ENCODE measurements at regions not wholly inside any gene's neighbourhood (a gene's known extent, or its start where the extent isn't known, plus 50 kb on each side); places are given as distances from the start of the nearest gene placed in this dataset.

DNA sequence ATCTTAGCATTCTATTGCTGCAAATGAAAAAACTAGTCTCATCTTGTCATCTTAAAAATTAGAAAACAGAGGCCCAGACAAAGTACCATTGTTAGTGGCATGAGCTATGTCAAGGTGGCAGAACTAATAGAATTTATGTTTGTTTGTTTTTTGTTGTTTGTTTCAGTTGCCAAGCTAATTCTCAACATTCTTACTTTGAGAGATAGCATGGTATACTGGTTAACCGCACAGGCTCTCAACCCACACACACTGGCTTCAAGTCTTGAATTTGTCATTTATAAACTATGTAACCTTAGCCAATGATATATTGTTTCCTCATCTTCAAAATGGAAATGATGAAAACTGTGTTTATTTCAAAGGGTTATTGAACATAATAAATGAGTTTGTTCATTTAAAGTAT is 367.6 kb upstream of the PLSCR5 start:
- ATAC-seq (ENCODE audit: poor library complexity) (no peak), DNase-seq (no peak)
- intact Hi-C loops (cut with DNase I), result no loop called here

DNA sequence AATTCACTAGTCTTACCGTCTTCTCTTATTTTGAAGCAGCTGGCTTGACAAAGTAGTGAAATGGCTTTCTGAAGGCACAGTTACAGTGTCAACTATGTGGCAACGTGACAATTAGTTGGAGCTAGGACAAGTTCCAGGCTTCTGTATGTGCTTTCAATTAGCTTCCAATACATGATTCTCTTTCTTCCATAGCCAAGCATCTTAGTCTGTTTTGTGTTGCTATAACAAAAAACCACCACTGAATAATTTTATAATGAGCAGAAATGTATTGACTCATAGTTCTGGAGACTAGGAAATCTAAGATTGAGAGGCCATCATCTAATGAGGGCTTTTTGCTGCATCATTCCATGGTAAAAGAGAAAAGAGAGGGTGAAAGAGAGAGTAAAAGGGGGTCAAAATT is 365.1 kb upstream of the PLSCR5 start:
- intact Hi-C loops (cut with DNase I), result no loop called here
- DNase-seq (no peak), ATAC-seq (ENCODE audit: poor library complexity) (no peak)

DNA sequence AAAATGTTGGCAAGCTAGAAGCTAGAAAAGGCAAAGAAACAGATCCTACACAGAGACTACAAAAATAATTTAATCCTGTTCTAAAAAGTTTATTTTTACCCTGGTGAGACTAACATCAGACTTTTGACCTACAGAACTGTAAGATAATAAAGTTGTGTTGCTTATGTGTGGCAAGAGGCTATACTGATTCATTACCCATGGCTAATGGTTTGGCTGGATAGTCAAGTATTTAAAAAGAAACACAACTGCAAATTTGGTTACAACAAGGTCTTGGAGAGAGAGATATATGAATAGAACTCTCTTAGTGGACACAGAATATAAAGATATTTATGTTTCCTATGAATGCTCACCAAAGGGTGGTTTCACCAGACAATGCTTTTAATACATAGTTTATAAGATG is 364.2 kb upstream of the PLSCR5 start:
- no peak for ATAC-seq (ENCODE audit: poor library complexity)
- intact Hi-C loops (cut with DNase I), result no loop called here
- DNase-seq, result no peak

- DNase-seq (no peak), ATAC-seq (ENCODE audit: poor library complexity) (no peak)
- intact Hi-C loops (cut with DNase I), result no loop called here
Measured at GRCh38 chr3:146968204-146968651, 363.1 kb upstream of the PLSCR5 start.

DNA sequence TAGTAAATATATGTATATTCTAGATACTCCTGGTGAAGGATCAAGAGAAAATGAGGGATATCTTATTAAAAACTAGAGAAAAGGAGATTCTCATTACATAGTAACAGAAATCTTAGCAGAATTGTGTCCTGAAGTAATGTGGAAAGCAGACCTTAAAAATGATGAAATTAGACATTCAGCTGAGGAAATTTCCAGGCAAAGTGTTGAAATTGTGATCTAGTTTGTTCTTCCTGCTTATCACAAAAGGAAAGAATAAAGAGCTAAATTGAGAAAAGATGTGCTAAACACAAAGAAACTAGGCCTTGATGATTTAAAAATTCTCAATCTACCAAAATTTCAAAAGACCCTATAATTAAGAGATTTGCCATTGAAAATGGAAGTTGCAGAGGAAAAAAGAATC is 362.6 kb upstream of the PLSCR5 start:
- intact Hi-C loops (cut with DNase I), result no loop called here
- ATAC-seq (ENCODE audit: poor library complexity) (no peak), DNase-seq (no peak)

GRCh38 chr3:146966124-146966523 is 361.0 kb upstream of the PLSCR5 start:
- intact Hi-C loops (cut with DNase I), result no loop called here
- ATAC-seq (ENCODE audit: poor library complexity) (no peak), DNase-seq (no peak)

DNA sequence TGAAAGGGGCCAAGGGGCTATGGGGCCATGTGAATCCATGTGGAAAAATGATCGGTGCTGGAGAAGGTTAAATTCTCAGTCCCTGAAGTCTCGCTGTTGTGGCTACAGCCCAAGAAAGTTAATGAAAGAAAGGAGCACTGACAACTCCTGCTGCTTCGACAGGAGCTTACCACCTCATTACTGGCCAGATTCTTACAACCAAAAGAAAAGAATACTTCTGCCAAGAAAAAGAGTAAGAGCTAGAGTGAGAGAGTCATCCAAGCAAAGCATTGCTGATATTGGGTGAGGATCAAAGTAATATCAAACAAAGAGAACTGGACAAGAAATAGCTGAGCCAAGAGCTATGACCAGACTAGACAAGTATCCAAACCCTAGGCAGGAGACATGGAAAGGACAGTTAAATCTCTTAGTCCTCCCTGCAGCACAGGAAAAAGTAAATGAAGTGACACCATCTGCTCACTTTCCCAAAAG is 348.4 kb upstream of the PLSCR5 start:
- ATAC-seq (ENCODE audit: poor library complexity), result no peak
- no peak for DNase-seq
- intact Hi-C loops (cut with DNase I), result no loop called here

DNA sequence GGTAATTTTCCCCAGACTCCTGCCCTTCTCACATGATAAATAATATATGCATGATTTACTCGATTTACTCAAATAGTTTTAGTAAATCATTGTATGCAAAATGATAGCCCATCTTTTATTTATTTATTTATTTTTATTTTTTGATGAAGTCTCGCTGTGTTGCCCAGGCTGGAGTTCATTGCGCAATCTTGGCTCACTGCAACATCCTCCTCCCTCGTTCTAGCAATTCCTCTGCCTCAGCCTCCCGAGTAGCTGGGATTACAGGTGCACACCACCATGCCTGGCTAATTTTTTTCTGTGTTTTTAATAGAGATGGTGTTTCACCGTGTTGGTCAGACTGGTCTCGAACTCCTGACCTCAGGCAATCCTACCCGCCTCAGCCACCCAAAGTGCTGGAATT is 343.8 kb upstream of the PLSCR5 start:
- intact Hi-C loops (cut with DNase I), result no loop called here
- no peak for ATAC-seq (ENCODE audit: poor library complexity)
- no peak for DNase-seq

DNA sequence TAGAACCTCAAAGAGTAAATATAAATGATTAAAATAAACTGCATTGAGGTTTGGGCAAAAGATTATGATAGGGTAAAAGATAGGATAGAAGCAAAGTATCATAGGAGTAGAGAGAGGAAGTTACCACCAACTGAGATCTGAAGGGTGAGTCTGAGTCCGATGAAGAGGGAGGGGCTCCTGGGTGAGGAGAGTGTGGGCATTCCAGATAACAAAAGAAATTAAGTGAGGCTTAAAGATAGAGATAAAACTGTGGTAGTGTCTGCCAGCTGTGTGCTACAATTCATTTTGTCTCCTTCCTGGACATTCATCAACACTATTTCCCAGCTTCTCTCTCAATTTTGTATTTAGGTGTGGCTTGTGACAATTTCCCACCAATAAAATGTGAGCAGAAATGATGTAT is 343.0 kb upstream of the PLSCR5 start:
- intact Hi-C loops (cut with DNase I), result no loop called here
- DNase-seq (no peak), ATAC-seq (ENCODE audit: poor library complexity) (no peak)

DNA sequence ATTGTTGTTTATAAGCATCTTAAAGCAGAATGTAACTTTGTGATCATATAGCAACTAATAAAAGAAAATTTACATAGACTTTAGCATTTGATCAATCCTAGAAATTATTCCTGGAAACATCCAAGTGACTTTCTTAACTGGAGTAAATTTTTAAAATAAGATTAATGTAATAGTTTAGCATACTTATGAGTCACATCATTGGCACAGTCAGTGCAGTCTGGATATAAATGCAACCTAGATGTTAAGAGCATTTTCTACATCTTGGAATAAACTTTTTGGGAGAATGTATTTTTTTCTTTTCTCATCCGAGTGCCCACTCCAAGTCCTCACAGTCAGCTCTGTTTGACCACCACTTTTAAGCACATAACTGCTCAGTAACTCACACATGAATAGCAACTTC is 324.6 kb upstream of the PLSCR5 start:
- DNase-seq, result no peak
- intact Hi-C loops (cut with DNase I), result no loop called here
- ATAC-seq (ENCODE audit: poor library complexity), result no peak

- no peak for DNase-seq
- intact Hi-C loops (cut with DNase I), result no loop called here
- ATAC-seq (ENCODE audit: poor library complexity), result no peak
Measured at GRCh38 chr3:146928421-146929059, 323.4 kb upstream of the PLSCR5 start.

GRCh38 chr3:146921693-146922092 is 316.5 kb upstream of the PLSCR5 start:
- ATAC-seq (ENCODE audit: poor library complexity) (no peak), DNase-seq (no peak)
- intact Hi-C loops (cut with DNase I), result no loop called here

DNA sequence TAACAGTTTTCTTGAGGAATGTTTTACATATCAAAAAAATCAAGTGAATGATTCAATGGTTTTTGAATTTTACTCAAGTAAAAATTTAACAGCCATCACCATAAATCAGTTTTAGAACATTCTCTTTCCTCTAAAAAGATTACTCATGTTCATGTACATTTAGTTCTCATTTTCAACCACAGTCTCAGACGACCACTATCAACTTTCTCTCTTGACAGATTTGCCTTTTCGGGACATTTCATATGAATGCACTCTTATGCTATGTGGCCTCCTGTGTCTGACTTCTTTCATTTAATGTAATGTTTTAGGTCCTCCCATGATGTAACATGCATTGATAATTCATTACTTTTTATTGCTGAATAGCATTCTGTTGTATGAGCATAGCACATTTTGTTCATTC is 309.3 kb upstream of the PLSCR5 start:
- intact Hi-C loops (cut with DNase I), result no loop called here
- no peak for ATAC-seq (ENCODE audit: poor library complexity)
- no peak for DNase-seq

DNA sequence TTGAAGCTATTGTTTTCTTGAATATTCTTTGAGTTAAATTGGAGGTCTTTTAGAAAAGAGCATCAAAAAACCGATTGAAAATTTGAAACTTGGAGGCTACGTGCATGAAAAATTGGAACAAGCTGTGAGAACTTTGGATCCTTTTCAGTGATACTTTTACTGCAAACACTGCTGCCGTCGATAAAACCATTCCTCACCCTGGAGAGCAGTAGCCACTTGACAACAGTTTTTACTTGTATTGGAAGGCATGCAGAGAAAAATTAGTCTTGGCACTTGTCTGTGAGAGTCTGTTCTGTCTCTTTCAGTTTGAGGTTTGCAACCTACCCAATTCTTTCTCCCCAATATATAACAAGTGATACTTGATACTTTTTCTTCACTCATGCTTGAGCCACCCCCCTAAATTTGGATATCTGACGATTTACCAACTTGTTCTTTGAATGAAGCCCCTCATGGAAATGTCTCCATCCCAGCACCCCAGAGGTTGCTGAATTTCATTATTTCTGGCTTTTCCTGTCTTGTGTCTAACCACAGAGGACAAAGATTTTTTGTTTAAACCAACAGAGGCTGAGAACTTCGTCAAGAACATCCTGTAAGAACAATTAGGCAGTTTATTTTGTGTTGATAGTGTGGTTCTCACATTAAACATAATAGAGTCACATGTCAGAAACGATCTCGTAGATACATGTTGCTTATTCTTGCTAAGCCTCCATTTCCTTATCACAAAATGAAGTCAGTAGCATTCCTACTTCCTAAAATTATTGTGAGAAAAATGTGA is 307.3 kb upstream of the PLSCR5 start:
- ATAC-seq (ENCODE audit: poor library complexity) (no peak), DNase-seq (no peak)
- intact Hi-C loops (cut with DNase I), result no loop called here

DNA sequence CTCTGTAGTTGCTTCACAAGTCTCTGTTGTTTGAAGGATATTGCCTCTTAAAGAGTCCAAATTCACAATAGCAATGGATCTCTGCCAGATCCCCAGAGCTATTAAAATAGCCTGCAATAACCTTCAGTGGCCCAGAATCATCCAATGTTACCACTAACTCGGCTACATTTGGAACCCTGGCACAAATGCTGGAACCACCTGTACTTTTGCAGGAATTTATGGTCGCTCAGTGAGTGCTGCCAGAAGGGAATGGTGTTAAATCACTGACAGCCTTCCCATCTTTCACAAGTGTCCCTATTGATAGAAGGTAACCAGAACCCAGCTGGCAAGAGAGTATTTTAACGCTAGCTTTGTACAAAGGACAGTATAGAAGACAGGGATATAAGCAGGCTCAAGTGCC is 298.8 kb upstream of the PLSCR5 start:
- intact Hi-C loops (cut with DNase I), result no loop called here
- ATAC-seq (ENCODE audit: poor library complexity), result peak; percentile 98
- no peak for DNase-seq

GRCh38 chr3:146899171-146899570 is 294.0 kb upstream of the PLSCR5 start:
- DNase-seq (no peak), ATAC-seq (ENCODE audit: poor library complexity) (no peak)
- intact Hi-C loops (cut with DNase I), result no loop called here

DNA sequence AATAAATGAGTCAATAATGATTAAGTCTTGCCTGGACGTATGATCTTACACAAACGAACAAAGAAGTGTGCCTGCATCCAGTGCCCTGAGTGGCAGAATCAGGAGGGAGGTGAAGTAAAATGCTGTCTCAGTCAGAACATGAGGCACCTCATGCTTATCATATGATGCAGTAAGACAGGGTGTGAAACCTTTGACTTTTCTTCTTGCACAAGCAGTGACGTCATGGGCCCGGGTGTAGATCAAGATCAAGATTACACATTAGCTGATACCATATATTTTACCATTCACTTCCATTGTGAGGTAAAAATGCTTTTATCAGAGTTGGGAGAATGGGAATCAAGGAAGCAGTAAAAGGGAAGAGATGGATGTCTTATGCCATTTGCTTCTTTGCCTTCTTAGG is 291.6 kb upstream of the PLSCR5 start:
- intact Hi-C loops (cut with DNase I), result no loop called here
- ATAC-seq (ENCODE audit: poor library complexity), result no peak
- no peak for DNase-seq

- DNase-seq (no peak), ATAC-seq (ENCODE audit: poor library complexity) (peak; percentile 61)
- intact Hi-C loops (cut with DNase I), result no loop called here
Measured at GRCh38 chr3:146895026-146895749, 290.0 kb upstream of the PLSCR5 start.

DNA sequence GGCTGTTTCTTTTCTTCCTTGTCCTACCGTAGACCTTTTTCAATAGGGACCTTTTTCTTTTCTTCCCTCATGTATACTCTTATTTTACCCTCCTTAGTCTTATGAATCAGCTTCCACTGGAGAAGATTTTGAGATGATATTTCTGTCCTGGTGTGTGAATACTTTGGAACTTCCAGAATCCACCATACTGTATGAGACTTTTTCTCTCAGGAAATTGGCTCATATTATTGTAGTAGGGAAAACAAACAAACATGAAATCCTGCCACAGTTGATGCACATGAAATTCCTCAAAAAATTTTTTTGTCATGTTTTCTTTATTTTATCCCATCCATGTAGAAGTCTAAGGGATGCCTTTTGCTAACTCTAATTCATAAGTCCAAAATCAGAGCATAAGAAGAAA is 289.3 kb upstream of the PLSCR5 start:
- no peak for DNase-seq
- intact Hi-C loops (cut with DNase I), result no loop called here
- ATAC-seq (ENCODE audit: poor library complexity), result no peak

- intact Hi-C loops (cut with DNase I), result no loop called here
- DNase-seq (no peak), ATAC-seq (ENCODE audit: poor library complexity) (no peak)
Measured at GRCh38 chr3:146892041-146892440, 286.9 kb upstream of the PLSCR5 start.

All from Right ventricle myocardium superior (tissue), 1 donor.